RWPE2 (cell line): ENCODE measurements at regions not wholly inside any gene's neighbourhood (a gene's known extent, or its start where the extent isn't known, plus 50 kb on each side); places are given as distances from the start of the nearest gene placed in this dataset.

ENCODE experiments used
- ATAC-seq: fragments of 200-7000 bp; cut with Tn5 transposase; 3 replicates; pipeline ENCODE4 v1.9.1; 2021; ENCODE audit warnings: low read depth
- DNase-seq: peaks from one replicate; pipeline ENCODE4 v3.0.0-alpha.2; 2020; ENCODE audit warnings: low spot score
- H3K27ac ChIP-seq: fragments of 450-650 bp; 2 replicates; pipeline ENCODE4 v1.5.1; 2017; ENCODE audit warnings: mild to moderate bottlenecking; ENCODE audit not compliant: poor library complexity, severe bottlenecking
- H3K27me3 ChIP-seq: fragments of 250-450 bp; sonication (Bioruptor Pico); 2 replicates; pipeline ENCODE4 v1.5.1; 2021; ENCODE audit warnings: mild to moderate bottlenecking, moderate library complexity; ENCODE audit not compliant: insufficient read depth, poor library complexity, severe bottlenecking
- H3K36me3 ChIP-seq: fragments of 250-450 bp; sonication (Bioruptor Pico); 2 replicates; pipeline ENCODE4 v1.5.1; 2020; ENCODE audit warnings: low read depth, mild to moderate bottlenecking, moderate library complexity
- H3K4me1 ChIP-seq: fragments of 250-450 bp; sonication (Bioruptor Pico); 2 replicates; pipeline ENCODE4 v1.5.1; 2021; ENCODE audit warnings: mild to moderate bottlenecking, moderate library complexity; ENCODE audit not compliant: insufficient read depth, poor library complexity, severe bottlenecking
- H3K4me3 ChIP-seq: fragments of 250-450 bp; sonication (Bioruptor Pico); 2 replicates; pipeline ENCODE4 v1.5.1; 2021; ENCODE audit warnings: mild to moderate bottlenecking, moderate library complexity; ENCODE audit not compliant: severe bottlenecking
- H3K9me3 ChIP-seq: fragments of 250-450 bp; sonication (Bioruptor Pico); 2 replicates; pipeline ENCODE4 v1.5.1; 2021; ENCODE audit warnings: mild to moderate bottlenecking, moderate library complexity; ENCODE audit not compliant: severe bottlenecking
- TF ChIP-seq, protein P1 (sequence below): fragments of 450-650 bp; IDR thresholded peaks from one replicate; pipeline ENCODE4 v1.5.1; 2017; ENCODE audit warnings: mild to moderate bottlenecking, moderate library complexity; ENCODE audit not compliant: poor library complexity, severe bottlenecking

GRCh38 chr22:42330170-42330569 lies 59.7 kb upstream of the TCF20 start:
- no peaks in the 10 kb centered on the region for H3K4me1 ChIP-seq
- DNase-seq (no peak), ATAC-seq (no peak)
- no peaks in the 10 kb centered on the region for H3K36me3 ChIP-seq
- H3K9me3 ChIP-seq, result no peaks in the 10 kb centered on the region
- H3K27me3 ChIP-seq, result no peaks in the 10 kb centered on the region
- no peak overlapping the region for H3K4me3 ChIP-seq
- no peak overlapping the region for H3K27ac ChIP-seq
- TF ChIP-seq, protein P1, sequence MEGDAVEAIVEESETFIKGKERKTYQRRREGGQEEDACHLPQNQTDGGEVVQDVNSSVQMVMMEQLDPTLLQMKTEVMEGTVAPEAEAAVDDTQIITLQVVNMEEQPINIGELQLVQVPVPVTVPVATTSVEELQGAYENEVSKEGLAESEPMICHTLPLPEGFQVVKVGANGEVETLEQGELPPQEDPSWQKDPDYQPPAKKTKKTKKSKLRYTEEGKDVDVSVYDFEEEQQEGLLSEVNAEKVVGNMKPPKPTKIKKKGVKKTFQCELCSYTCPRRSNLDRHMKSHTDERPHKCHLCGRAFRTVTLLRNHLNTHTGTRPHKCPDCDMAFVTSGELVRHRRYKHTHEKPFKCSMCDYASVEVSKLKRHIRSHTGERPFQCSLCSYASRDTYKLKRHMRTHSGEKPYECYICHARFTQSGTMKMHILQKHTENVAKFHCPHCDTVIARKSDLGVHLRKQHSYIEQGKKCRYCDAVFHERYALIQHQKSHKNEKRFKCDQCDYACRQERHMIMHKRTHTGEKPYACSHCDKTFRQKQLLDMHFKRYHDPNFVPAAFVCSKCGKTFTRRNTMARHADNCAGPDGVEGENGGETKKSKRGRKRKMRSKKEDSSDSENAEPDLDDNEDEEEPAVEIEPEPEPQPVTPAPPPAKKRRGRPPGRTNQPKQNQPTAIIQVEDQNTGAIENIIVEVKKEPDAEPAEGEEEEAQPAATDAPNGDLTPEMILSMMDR, result no peak

GRCh38 chr22:42329504-42329903 lies 59.1 kb upstream of the TCF20 start:
- H3K4me1 ChIP-seq, result no peaks in the 10 kb centered on the region
- H3K27ac ChIP-seq, result no peak overlapping the region
- H3K9me3 ChIP-seq, result no peaks in the 10 kb centered on the region
- DNase-seq (no peak), ATAC-seq (no peak)
- TF ChIP-seq, protein P1, result no peak
- H3K27me3 ChIP-seq, result no peaks in the 10 kb centered on the region
- H3K4me3 ChIP-seq, result no peak overlapping the region
- no peaks in the 10 kb centered on the region for H3K36me3 ChIP-seq

DNA sequence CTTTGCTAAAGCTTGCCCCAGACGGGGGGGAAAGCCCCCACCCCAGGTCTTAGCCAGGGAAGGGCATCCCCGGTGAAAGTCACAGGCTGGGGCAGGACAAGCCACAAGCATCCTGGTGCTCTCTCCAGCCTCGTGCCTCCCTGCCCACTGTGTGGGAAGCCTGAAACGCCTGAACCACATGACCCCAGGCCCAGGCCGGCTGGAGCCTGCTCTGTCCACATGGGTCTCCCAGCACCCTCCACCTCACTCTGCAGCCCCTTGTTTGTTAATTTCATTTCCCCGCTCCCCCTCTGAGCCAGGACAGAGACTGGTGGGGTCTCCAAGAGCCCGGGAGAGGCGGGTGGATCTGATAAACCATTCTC lies 58.3 kb upstream of the TCF20 start:
- TF ChIP-seq, protein P1, result no peak
- ATAC-seq (no peak), DNase-seq (no peak)
- Histone ChIP-seq H3K27me3 (no peaks in the 10 kb centered on the region), H3K9me3 (no peaks in the 10 kb centered on the region), H3K4me3 (no peak overlapping the region), H3K4me1 (no peaks in the 10 kb centered on the region), H3K27ac (no peak overlapping the region), H3K36me3 (no peaks in the 10 kb centered on the region)

GRCh38 chr22:42328130-42328783 lies 57.8 kb upstream of the TCF20 start:
- Histone ChIP-seq H3K27me3 (no peaks in the 10 kb centered on the region), H3K27ac (no peak overlapping the region), H3K4me3 (no peak overlapping the region), H3K9me3 (no peaks in the 10 kb centered on the region), H3K36me3 (no peaks in the 10 kb centered on the region), H3K4me1 (no peaks in the 10 kb centered on the region)
- ATAC-seq (no peak), DNase-seq (no peak)
- TF ChIP-seq, protein P1, result no peak

DNA sequence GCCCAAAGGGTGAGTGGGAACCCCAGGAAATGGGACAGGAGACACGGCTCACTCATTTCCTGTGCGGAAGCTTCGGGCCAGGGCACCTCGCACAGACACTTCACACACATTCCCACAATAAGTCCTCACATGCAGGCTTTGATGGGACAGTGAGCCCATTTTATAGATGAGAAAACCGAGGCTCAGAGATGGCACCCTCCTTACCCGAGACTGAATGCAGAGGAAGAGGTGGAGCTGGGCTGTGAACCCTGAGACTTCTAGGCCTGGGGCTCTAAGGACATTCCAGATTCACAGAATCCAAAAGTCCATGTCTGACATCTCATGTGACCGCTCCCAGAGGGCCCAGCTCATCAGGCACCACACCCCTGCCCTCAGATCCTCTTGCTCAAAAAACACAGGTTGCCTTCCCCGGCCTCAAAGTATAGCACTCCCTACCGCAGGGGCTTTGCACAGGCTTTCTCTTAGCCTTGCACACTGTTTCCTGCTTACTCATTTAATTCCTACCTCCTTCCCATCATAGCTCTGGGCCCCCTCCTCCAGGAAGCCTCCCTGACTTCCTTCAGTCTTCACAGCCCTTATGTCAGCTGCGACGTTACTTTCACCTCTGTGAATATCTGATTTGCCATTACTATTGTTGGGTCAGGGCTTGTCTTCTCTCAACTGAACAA lies 57.1 kb upstream of the TCF20 start:
- H3K36me3 ChIP-seq, result no peaks in the 10 kb centered on the region
- H3K27me3 ChIP-seq, result no peaks in the 10 kb centered on the region
- H3K4me1 ChIP-seq, result no peaks in the 10 kb centered on the region
- ATAC-seq (no peak), DNase-seq (no peak)
- TF ChIP-seq, protein P1, result no peak
- no peak overlapping the region for H3K4me3 ChIP-seq
- H3K27ac ChIP-seq, result no peak overlapping the region
- H3K9me3 ChIP-seq, result no peaks in the 10 kb centered on the region
